HG02571 (cell line): ENCODE measurements at regions not wholly inside any gene's neighbourhood (a gene's known extent, or its start where the extent isn't known, plus 50 kb on each side); places are given as distances from the start of the nearest gene placed in this dataset.

Experiments
- ATAC-seq: cut with Tn5 transposase; IDR thresholded peaks from one replicate; pipeline ENCODE4 v1.9.1; 2021; ENCODE audit warnings: mild to moderate bottlenecking, moderate library complexity; ENCODE audit not compliant: unreplicated experiment

DNA sequence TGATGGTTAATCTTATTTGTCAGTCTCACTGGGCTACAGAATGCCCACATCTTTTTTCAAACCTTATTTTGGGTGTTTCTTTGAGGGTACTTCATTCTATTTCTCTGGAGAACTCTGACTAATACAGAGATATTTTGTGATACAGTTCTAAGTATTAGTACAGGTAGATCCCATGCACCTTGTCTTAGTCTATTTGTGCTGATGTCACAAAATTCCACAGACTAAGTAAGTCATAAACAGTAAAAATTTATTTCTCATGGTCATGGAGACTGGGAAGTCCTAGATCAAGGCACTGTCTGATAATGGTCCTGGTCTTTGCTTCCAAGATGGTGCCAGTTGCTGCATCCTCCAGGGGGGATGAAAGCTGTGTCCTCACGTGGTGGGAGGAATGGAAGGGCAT, 68.6 kb upstream of the EPHA4 start:
- no peak for ATAC-seq

GRCh38 chr2:221637851-221638250, 65.7 kb upstream of the EPHA4 start:
- no peak for ATAC-seq

GRCh38 chr2:221635949-221636348, 63.8 kb upstream of the EPHA4 start:
- ATAC-seq: no peak

- ATAC-seq: no peak
Measured at GRCh38 chr2:221629468-221629867, 57.4 kb upstream of the EPHA4 start.

- no peak for ATAC-seq
Measured at GRCh38 chr2:221624475-221624874, 52.4 kb upstream of the EPHA4 start.
